EL (cell line): ENCODE measurements at regions not wholly inside any gene's neighbourhood (a gene's known extent, or its start where the extent isn't known, plus 50 kb on each side); places are given as distances from the start of the nearest gene placed in this dataset.
A peak's percentile ranks its signal among the peaks of the same experiment; 100 is the strongest.
"Not testable (repeated sequence)": the region's sequence is repeated elsewhere in the genome, so short reads cannot be mapped to it uniquely, and the experiment has no call there.

Experiments
- DNase-seq: peaks from one replicate; pipeline ENCODE4 v3.0.0-alpha.2; 2016

- no peak for DNase-seq
Measured at GRCh38 chr16:60091071-60091470, 1357.0 kb upstream of the GOT2 start.

GRCh38 chr16:60087530-60087929 lies 1353.4 kb upstream of the GOT2 start:
- no peak for DNase-seq

DNA sequence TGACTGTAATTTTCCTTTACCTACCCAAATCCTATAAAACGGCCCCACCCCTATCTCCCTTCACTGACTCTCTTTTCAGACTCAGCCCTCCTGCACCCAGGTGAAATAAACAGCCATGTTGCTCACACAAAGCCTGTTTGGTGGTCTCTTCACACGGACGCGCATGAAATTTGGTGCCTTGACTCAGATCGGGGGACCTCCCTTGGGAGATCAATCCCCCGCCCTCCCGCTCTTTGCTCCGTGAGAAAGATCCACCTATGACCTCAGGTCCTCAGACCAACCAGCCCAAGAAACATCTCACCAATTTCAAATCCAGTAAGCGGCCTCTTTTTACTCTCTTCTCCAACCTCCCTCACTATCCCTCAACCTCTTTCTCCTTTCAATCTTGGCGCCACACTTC lies 1344.7 kb upstream of the GOT2 start:
- not testable (repeated sequence) for DNase-seq

GRCh38 chr16:60077861-60078260 lies 1343.7 kb upstream of the GOT2 start:
- DNase-seq, result no peak

DNA sequence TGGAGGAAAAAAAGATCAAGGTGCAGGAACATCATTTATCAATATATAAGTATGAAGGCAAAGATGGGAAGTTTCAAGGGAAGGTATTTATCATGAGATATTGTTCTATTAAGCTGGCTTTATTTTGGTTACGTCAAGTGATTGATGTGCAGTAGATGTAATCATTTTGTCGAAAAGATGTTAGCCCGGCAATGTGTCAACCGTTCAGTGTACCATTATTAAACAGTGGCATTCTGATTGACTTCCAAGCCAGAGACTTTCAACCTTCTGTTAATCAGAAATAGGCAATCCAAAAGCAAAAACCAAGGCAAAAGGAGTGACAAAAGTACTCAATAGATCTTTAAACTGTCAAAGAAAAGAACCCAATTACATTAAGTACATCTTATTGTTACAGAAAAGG lies 1340.3 kb upstream of the GOT2 start:
- DNase-seq, result no peak

GRCh38 chr16:60073376-60073775 lies 1339.3 kb upstream of the GOT2 start:
- no peak for DNase-seq

GRCh38 chr16:60064026-60064425 lies 1329.9 kb upstream of the GOT2 start:
- DNase-seq, result peak; percentile 7

GRCh38 chr16:60061396-60061795 lies 1327.3 kb upstream of the GOT2 start:
- DNase-seq, result no peak

DNA sequence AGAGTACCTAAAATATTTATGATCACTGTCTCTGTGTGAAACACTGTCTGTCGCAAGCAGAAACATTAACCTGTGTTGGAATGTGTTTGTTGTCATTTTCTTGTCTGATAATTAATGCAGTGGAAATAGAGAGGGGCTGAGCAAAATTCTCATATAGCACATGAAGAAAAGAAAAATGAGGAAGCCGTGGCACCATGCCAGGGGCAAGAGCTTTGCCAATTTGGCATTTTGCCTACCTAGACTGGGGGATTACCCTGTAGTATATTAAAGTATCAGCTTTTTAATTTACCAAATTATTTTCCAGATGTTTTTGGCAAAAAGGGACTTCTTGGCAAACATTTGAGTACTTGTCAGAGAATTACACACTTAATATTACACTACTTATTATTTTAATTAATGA lies 1326.6 kb upstream of the GOT2 start:
- no peak for DNase-seq

- no peak for DNase-seq
Measured at GRCh38 chr16:60059141-60059540, 1325.0 kb upstream of the GOT2 start.

DNA sequence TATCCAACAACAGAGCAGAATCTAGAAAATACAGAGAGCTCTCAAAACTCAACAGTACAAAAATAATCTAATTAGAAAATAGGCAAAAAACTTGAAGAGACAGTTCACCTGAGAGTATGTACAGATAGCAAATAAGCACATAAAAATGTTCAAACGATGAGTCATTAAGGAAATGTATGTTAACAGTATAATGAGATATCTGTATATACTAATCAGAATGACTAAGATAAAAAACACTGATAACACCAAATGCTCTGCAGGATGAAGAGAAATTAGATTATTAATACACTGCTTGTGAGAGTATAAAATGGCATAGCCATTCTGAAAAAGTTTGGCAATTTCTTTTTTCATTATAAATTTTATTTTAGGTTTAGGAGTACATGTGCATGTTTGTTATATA lies 1307.6 kb upstream of the GOT2 start:
- DNase-seq, result no peak

DNA sequence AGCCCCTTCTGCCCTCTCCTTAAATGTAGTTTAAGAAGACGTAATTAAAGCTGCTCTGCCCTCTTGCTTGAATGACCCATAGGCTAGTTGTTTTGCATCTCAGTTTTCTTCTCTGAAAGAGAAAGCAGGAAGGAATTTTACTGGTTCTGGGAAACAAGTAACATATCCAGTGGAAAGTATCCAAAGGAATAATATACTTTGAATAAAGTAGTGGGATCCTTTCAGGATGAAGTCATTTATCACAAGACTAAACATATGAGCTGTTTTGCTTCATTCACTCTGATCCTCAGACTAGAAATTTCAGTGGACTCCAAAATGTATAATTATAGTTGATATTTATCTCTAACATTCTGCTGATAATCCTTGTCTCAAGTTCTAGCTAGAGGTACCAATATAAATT lies 1297.6 kb upstream of the GOT2 start:
- peak; percentile 12 for DNase-seq

DNA sequence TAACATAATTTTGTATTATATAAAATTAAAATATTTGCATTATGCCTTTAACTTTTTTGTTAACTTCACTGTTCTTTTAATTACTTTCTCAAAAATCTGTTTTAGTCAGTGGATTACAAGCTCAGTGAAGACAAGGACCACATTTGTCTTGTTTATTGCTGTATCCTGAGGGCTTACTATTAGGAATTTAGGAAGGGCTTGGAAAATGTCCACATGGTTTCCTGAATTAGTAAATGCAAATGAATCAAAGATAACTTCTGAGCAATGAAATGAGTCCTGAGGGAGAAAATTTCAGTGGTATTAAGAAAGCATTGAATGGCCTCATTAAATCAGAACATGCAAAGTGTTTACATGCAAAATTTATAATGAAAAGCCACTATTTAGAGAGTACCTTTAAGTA lies 1293.2 kb upstream of the GOT2 start:
- DNase-seq, result no peak

DNA sequence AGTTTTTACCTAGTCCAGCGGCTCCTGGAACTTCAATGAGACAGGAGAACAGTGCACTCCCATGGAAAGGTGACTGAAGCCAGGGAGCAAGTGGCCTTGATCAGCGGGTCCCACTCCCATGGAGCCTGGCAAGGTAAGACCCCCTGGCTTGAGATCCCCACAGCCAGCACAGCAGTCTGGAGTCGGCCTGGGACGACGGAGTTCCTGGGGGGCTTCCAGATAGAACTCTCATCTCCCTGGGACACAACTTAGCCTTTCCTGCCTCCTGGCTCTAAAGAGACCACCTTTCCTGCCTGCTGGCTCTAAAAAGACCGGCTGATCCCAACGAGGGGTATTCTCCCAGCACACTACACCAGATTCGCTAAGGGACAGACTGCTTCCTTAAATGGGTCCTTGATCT lies 1279.0 kb upstream of the GOT2 start:
- no peak for DNase-seq

DNA sequence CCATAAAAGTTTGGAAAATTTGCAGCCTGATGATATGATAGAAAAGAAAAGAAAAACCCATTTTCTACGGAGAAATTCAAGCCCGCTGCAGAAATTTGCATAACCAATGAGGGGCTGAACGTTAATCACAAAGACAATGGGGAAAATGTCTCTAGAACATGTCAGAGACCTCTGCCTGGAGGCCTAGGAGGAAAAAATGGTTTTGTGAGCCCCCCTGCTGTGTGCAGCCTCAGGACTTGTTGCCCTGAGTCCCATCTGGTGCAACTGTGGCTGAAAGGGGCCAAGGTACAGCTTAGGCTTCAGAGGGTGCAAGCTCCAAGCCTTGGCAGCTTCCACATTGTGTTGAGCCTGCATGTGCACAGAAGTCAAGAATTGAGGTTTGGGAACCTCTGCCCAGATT lies 1267.4 kb upstream of the GOT2 start:
- DNase-seq, result no peak

- DNase-seq, result no peak
Measured at GRCh38 chr16:59997706-59998105, 1263.6 kb upstream of the GOT2 start.

DNA sequence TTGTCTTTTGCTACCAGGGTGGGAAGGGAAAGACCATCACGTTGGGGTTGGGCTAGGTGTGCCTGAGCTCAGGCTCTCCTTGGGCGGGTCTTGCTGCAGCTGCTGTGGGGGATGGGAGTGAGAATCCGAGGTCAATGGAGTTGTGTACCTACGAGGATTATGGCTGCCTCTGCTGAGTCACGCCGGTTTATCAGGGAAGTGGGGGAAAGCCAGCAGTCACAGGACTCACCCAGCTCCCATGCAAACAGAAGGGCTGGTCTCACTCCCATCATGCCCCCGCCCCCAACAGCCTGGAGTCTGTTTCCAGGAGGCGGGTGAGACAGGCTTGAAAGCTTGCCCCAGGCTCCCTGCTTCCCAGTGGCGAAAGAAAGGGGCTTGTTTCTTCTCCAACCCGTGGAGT lies 1259.0 kb upstream of the GOT2 start:
- DNase-seq, result no peak

GRCh38 chr16:59991171-59991570 lies 1257.1 kb upstream of the GOT2 start:
- no peak for DNase-seq

DNA sequence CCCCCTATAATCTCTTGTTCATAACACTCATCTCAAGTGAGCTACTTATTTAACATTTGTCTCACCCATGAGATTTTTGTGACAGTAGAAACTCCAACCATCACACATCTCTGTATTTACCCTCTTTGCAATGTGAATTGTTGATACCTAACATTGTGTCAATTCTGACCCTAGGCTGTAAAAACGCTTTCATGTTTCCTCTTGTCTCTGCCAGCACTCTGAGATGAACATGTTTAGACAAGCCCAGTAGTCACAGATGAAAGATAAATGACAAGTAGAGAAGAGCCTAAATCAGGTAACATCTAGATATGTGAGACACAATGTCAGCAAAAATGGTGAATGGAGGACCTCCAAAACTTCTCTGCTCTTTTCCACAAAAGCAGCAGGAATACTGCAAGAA lies 1254.5 kb upstream of the GOT2 start:
- no peak for DNase-seq

DNA sequence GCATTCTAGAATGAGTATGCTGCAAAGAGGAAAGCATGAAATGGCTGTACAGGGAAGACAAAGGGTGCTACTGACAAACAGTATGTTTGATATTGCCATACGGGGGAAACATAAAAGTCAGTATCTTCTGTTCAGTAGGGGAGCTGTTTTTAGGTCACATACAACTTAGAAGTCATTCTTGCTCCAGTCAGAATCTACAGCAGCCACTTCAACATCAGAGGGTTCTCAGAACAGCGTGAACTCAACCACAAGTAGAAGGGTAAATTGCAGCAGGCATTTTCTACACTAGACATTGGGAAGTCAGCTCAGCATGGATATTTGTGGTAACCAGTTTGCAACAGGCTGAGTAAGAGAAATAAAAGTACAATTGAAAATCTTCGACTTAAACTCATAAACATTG lies 1241.8 kb upstream of the GOT2 start:
- DNase-seq, result no peak

GRCh38 chr16:59973966-59974365 lies 1239.8 kb upstream of the GOT2 start:
- peak; percentile 58 for DNase-seq

GRCh38 chr16:59971264-59971663 lies 1237.1 kb upstream of the GOT2 start:
- DNase-seq, result peak; percentile 39

- peak; percentile 6 for DNase-seq
Measured at GRCh38 chr16:59964232-59964924, 1230.3 kb upstream of the GOT2 start.

GRCh38 chr16:59959311-59959710 lies 1225.2 kb upstream of the GOT2 start:
- no peak for DNase-seq

GRCh38 chr16:59950431-59950830 lies 1216.3 kb upstream of the GOT2 start:
- no peak for DNase-seq

- DNase-seq, result peak; percentile 3
Measured at GRCh38 chr16:59944041-59944440, 1209.9 kb upstream of the GOT2 start.
